Tibial artery (tissue), 4 donors: ENCODE measurements at regions not wholly inside any gene's neighbourhood (a gene's known extent, or its start where the extent isn't known, plus 50 kb on each side); places are given as distances from the start of the nearest gene placed in this dataset.

Experiments used
- DNase-seq, 2 donors: peaks; one replicate each; pipeline ENCODE4 v3.0.0-alpha.2; 2019
- H3K27ac ChIP-seq, 2 donors: fragments of 200-600 bp; sonication (generic) in 1 of 2; 1 replicate in 1 of 2; 2 replicates in 1 of 2; pipeline ENCODE4 v1.5.1; 2018 to 2019; ENCODE audit warnings: mild to moderate bottlenecking in 1 of 2
- H3K27me3 ChIP-seq, 2 donors: fragments of 200-600 bp; sonication (generic) in 1 of 2; one replicate each; pipeline versions ENCODE4 v1.5.1 to v1.6.0; 2016 to 2019
- H3K36me3 ChIP-seq, 3 donors: fragments of 200-600 bp; sonication (generic) in 2 of 3; one replicate each; pipeline ENCODE4 v1.5.1; 2016 to 2019; ENCODE audit warnings: mild to moderate bottlenecking in 2 of 3
- H3K4me1 ChIP-seq, 4 donors: fragments of 200-600 bp; sonication (generic) in 2 of 4; 1 replicate in 3 of 4; 2 replicates in 1 of 4; pipeline ENCODE4 v1.5.1; 2016 to 2019
- H3K4me3 ChIP-seq, 2 donors: fragments of 200-600 bp; sonication (generic) in 1 of 2; 1 replicate in 1 of 2; 2 replicates in 1 of 2; pipeline ENCODE4 v1.5.1; 2018 to 2019; ENCODE audit warnings: mild to moderate bottlenecking in 2 of 2
- H3K9me3 ChIP-seq, 3 donors: fragments of 200-600 bp; sonication (generic) in 1 of 3; one replicate each; pipeline ENCODE4 v1.5.1; 2016 to 2019
- intact Hi-C: fragments of 100-400 bp; cut with DNase I; formaldehyde crosslinking; loops from one replicate; pipeline ENCODE4 v1.15.0; 2023; ENCODE audit warnings: low total_unique reads
- TF ChIP-seq, protein P1 (sequence below), 2 experiments: fragments of 200-600 bp in 1 of 2; fragments of 450-650 bp in 1 of 2; IDR thresholded peaks; one replicate each; pipeline ENCODE4 v1.5.1; 2017 to 2019; ENCODE audit warnings: antibody characterized with exemption in 2 of 2, mild to moderate bottlenecking in 1 of 2, moderate library complexity in 1 of 2

DNA sequence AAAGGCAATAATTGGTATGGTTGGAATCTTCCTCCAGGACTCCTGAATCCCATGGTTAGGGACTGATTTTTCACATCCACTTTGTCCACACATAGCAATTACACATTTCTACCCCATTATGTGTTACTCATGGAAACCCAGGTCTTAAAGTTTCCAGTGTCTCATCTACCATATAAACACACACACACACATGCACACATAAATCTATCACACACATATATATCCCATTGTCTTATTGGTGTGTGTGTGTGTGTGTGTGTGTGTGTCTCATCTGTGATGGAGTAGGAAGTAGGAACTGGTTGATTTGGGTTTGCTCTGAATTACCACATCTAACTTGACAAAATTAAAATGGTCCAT is 525.4 kb downstream of the FUT8 start:
- no peaks in the 10 kb centered on the region for H3K4me1 ChIP-seq
- H3K27me3 ChIP-seq: no peaks in the 10 kb centered on the region
- H3K36me3 ChIP-seq: no peaks in the 10 kb centered on the region
- H3K27ac ChIP-seq: no peak overlapping the region
- no peaks in the 10 kb centered on the region for H3K9me3 ChIP-seq
- no peak for DNase-seq
- H3K4me3 ChIP-seq: no peak overlapping the region
- intact Hi-C loops: no loop called here
- TF ChIP-seq, protein P1, sequence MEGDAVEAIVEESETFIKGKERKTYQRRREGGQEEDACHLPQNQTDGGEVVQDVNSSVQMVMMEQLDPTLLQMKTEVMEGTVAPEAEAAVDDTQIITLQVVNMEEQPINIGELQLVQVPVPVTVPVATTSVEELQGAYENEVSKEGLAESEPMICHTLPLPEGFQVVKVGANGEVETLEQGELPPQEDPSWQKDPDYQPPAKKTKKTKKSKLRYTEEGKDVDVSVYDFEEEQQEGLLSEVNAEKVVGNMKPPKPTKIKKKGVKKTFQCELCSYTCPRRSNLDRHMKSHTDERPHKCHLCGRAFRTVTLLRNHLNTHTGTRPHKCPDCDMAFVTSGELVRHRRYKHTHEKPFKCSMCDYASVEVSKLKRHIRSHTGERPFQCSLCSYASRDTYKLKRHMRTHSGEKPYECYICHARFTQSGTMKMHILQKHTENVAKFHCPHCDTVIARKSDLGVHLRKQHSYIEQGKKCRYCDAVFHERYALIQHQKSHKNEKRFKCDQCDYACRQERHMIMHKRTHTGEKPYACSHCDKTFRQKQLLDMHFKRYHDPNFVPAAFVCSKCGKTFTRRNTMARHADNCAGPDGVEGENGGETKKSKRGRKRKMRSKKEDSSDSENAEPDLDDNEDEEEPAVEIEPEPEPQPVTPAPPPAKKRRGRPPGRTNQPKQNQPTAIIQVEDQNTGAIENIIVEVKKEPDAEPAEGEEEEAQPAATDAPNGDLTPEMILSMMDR (IDR thresholded peaks at IDR 0.05): no peak

DNA sequence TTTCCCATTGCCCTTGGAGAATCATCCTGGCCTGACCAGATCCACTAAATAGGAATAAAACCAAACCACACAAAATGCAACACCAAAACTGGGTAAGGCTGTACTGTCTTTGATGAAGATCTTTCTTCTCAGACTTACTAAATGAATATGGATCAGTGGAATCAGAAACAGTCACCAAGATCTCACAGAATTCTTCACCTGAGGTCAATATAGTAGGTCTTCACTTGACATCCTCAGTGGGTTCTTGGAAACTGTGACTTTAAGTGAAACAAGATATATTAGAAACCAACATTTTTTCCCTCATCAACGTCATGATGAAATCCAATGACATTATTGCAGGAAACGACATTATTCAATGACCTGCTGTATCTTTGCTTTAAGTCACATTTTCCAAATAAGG is 526.2 kb downstream of the FUT8 start:
- no peaks in the 10 kb centered on the region for H3K36me3 ChIP-seq
- intact Hi-C loops: no loop called here
- TF ChIP-seq, protein P1 (IDR thresholded peaks at IDR 0.05): no peak
- no peaks in the 10 kb centered on the region for H3K27me3 ChIP-seq
- H3K9me3 ChIP-seq: no peaks in the 10 kb centered on the region
- no peak overlapping the region for H3K4me3 ChIP-seq
- no peak overlapping the region for H3K27ac ChIP-seq
- DNase-seq: no peak
- H3K4me1 ChIP-seq: no peaks in the 10 kb centered on the region

DNA sequence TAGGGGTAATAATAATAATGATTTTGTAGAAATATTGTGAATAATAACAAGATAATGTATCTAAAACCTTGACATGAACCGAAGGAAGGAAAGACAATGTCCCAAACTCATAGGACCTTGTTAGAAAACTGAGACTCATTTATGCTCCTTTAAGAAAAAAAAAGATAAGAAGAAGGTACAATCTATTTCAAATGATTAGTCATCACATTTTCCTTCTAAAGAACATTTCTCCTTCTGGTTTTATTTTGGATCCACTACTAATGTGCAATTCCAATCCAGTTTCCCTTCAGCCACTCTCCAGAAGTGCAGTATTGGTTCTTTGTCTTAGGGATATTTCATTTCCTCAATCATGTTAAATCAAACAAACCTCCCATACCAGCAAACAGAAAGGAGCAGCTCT is 526.7 kb downstream of the FUT8 start:
- no peak overlapping the region for H3K4me3 ChIP-seq
- H3K27ac ChIP-seq: no peak overlapping the region
- TF ChIP-seq, protein P1 (IDR thresholded peaks at IDR 0.05): no peak
- H3K9me3 ChIP-seq: no peaks in the 10 kb centered on the region
- intact Hi-C loops: no loop called here
- no peaks in the 10 kb centered on the region for H3K4me1 ChIP-seq
- no peak for DNase-seq
- H3K27me3 ChIP-seq: no peaks in the 10 kb centered on the region
- H3K36me3 ChIP-seq: no peaks in the 10 kb centered on the region

DNA sequence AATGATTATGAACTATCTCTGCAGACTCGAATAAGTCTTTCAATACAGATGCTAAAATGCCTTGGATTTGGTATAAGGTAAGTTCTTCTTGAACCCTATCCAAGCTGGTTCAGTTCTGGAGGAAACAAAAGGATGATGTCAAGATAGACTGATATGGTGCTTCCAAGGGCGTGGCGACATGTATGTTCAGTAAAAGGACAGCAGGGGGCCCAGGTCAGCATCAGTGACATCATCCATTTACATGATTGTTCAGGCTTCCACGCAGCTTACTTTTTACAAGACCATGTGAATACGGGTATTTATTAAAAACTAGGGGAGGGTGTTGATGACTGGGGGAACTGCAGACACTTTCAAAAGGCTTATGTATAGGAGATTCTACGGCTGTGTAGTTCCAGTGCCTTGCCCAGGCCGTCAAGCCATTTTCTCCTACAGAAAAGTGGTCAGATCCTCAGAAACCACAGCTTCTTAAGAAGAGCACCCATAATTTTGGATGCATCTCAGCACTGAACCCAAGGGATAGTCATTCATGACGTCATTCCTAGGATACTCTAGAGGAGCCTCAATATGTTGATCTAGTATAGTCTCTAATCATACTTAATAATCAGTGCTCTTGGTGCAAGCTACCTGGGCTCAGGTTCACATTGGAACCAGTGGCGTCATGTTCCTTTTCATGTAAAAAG is 527.7 kb downstream of the FUT8 start:
- Histone ChIP-seq H3K4me3 (no peak overlapping the region), H3K9me3 (no peaks in the 10 kb centered on the region), H3K27ac (no peak overlapping the region), H3K36me3 (no peaks in the 10 kb centered on the region), H3K27me3 (no peaks in the 10 kb centered on the region), H3K4me1 (no peaks in the 10 kb centered on the region)
- TF ChIP-seq, protein P1 (IDR thresholded peaks at IDR 0.05): no peak
- intact Hi-C loops: no loop called here
- DNase-seq: no peak

DNA sequence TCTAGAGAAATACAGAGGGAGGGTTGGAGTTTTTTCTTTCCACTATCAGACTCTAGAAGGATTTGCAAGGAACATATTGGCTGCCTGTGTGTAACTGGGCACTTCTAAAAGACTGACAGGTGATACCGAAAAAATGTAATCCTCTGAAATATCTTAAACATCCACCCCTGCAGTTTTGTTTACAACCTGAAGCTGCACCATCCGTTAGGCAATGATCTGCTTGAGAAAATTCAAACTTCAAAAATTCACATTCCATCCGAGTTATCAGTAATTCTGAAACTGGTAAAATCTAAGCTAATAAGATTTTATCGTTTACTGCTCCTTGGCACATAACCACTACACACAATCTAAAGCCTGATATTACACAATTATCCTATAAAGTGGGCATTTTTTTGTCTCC is 528.6 kb downstream of the FUT8 start:
- H3K4me1 ChIP-seq: no peaks in the 10 kb centered on the region
- H3K27ac ChIP-seq: no peak overlapping the region
- H3K4me3 ChIP-seq: no peak overlapping the region
- H3K27me3 ChIP-seq: peaks cover 0 to under 1% of the 10 kb centered on the region in 2 donors
- no peak for DNase-seq
- no peaks in the 10 kb centered on the region for H3K9me3 ChIP-seq
- TF ChIP-seq, protein P1 (IDR thresholded peaks at IDR 0.05): no peak
- intact Hi-C loops: no loop called here
- no peaks in the 10 kb centered on the region for H3K36me3 ChIP-seq

DNA sequence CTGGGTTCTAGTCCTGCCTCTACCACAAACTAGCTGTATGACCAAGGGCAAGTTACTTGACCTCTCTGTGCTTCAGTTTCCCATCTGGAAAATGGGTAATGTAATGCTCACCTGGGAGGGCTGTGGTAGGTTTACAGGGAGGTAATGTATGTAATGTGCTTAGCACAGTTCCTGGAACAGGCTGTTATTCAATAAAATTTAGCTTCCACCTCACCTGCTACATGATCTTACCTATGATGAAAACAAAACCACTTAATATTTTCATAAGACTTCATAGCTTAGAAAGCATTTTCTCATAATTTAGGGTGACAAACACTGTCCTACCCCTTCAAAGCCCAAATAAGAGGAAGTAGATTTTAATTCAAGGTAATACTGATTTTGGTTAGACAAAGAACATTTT is 530.6 kb downstream of the FUT8 start:
- TF ChIP-seq, protein P1 (IDR thresholded peaks at IDR 0.05): no peak
- no peak for DNase-seq
- intact Hi-C loops: no loop called here

More for the DNA sequence above, 530.6 kb downstream of the FUT8 start:
- Histone ChIP-seq H3K27ac (no peak overlapping the region), H3K27me3 (peaks cover 0 to 13% of the 10 kb centered on the region in 2 donors), H3K9me3 (no peaks in the 10 kb centered on the region), H3K4me3 (no peak overlapping the region), H3K36me3 (no peaks in the 10 kb centered on the region), H3K4me1 (no peaks in the 10 kb centered on the region)
